ENCODE measurements at regions not wholly inside any gene's neighbourhood (a gene's known extent, or its start where the extent isn't known, plus 50 kb on each side); places are given as distances from the start of the nearest gene placed in this dataset.

- DNase-seq (ENCODE audit: low spot score) = peak; percentile 85
Observed at GRCh38 chr12:4135919-4136605, 137.5 kb upstream of the CCND2 start.

GRCh38 chr12:4134448-4135263 lies 138.9 kb upstream of the CCND2 start:
- DNase-seq (ENCODE audit: low spot score) = peak; percentile 72

DNA sequence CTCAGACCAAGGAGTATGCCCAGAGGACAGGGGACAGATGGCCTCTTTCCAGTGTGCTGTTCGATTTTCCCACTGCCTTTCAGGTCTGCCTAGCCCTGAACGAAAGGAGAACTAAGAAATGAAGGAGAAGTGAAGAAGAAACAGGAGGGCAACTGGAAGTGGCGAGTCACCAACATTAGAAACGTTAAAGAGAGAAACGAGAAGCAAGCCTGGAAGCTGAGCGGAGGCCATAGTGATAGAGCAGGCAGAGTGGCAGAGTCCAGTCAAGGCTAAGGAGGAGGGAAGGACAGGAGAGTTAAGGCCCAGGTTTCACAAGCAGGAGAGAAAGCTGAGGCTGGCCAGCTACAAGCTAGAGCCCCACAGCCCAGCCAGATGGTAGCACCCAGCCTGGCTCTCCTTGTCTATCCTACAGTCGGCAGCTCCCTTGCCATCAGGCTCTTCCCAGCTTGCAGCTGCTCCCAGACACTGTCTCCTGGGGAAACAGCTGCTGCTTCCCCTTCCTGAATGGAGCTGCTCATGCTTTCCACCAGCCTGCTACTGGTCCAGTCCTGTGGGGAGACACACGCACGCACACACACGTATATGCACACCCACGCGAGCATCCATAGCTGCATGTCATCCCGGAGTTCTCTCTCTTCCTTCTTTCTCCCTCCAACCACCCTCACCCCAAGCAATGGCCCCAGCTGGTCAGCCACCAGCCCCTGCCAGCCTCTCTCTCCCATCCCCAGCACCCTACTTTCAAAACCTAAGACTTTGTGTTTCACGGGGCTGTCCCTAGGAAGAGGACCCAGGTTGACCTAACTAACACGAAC lies 139.7 kb upstream of the CCND2 start:
- peak; percentile 58 for DNase-seq (ENCODE audit: low spot score)

GRCh38 chr12:4133029-4133428 lies 140.5 kb upstream of the CCND2 start:
- DNase-seq (ENCODE audit: low spot score) = no peak

DNA sequence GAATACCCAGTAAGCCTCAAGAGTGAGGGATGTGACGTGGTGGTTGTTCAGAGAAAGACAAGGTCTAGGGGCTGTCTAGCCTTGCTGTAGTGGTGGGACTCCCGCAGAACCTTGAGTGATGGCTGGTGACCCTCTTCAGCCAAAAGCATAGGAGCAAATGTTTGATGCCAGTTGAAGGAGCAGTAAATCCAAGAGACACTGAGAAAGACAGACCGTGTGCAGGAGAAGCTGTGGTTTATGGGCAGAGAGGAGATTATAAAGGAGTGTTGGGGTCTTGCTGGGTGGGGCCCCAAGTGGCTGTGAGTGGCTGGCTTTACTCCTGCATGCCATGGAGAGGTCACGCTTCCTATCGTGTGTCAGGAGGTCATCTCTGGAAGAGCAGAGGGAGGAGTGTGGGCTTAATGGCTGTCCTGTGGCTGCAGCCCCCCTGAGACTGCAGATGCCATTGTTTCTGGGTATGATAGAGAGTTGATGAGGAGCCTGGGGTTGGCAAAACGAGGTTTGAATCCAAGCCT lies 152.0 kb upstream of the CCND2 start:
- DNase-seq (ENCODE audit: low spot score) = no peak

DNA sequence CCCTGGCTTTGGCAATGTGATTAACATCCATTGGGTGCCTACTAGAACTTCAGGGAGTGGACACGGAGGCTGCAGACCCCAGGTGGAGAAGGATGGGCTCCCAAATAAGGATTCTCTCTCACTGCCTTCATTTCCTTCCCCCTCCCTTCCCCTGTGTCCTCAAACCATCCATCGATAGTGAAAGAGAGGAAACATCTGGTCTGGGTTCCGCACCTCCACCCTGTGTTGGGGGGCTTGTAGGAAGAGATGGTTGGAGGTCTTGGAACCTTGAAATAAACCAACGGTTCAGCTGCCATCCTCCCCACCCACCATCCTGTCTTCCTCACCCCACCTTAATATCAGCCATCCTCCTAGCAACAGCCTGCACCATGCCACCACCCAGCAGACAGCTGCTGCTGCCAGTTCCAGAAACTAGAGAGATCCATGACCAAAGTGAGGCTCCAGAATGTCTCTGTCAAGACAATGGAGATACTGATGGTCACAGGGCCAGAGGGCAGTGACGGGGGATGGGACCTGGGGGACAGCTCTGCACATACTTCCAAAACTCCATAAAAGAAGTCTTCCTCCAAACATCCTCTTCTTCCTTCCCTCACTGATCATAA lies 153.1 kb upstream of the CCND2 start:
- DNase-seq (ENCODE audit: low spot score) = no peak

GRCh38 chr12:4119157-4119761 lies 154.3 kb upstream of the CCND2 start:
- no peak for DNase-seq (ENCODE audit: low spot score)

GRCh38 chr12:4118601-4119156 lies 154.9 kb upstream of the CCND2 start:
- no peak for DNase-seq (ENCODE audit: low spot score)

DNA sequence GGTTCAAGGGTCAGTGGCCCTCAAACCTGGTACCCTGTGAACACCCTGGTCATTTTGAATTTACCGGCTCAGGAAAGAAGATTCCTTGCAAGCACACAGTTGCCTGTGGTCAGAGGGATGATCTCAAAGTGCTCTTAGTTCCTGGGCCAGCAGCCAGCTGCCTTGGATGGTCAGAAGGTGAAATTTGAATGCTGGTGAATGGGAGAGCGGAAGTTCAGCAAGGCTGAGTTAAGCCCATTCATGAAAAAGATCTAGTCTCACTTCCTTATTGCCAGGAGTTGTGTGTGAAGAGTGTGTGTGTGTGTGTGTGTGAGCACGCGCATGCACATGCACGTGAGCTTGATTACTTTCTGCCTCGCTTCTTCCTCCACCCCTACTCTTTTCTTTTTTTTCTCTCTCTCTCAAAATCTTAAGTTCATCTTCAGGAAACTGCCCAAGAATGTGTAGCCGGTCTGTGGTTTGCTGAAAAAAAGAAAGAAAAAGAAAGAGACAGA lies 155.5 kb upstream of the CCND2 start:
- DNase-seq (ENCODE audit: low spot score) = peak; percentile 91

- DNase-seq (ENCODE audit: low spot score) = no peak
Observed at GRCh38 chr12:4117386-4118016, 156.1 kb upstream of the CCND2 start.

- peak; percentile 88 for DNase-seq (ENCODE audit: low spot score)
Observed at GRCh38 chr12:4116251-4117111, 157.1 kb upstream of the CCND2 start.

DNA sequence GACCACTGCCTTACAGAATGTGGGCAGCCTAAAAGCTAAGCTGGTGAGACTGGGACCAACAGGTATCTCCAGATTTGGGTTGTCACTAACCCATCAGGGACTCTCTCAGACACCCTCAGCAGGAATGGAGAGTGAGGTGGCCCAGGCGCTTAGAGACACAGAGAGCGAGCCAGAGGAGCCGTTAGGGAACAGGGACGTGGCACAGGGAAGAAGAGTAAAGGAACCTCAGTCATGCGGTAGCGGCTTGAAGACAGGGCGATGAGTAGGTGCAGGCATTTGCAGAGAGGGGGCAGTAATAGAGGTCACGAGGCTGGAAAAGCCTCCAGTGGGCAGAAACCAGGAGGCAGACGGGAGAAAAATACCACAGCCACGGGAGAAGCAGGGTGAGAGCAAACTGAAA lies 158.0 kb upstream of the CCND2 start:
- DNase-seq (ENCODE audit: low spot score) = no peak

DNA sequence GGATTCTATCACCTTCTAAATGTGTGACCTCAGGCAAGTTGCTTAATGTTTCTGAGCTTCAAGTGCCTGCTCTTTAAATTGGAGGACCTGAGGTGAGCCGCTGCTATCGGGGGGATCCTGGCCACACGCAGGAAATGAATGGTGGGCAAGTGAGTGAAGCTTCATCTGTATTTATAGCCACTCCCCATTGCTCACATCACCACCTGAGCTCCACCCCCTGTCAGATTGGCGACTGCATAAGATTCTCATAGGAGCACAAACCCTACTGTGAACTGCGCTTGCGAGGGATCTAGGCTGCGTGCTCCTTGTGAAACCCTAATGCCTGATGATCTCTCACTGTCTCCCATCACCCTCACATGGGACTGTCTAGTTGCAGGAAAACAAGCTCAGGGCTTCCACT lies 158.6 kb upstream of the CCND2 start:
- no peak for DNase-seq (ENCODE audit: low spot score)

GRCh38 chr12:4112734-4113325 lies 160.7 kb upstream of the CCND2 start:
- no peak for DNase-seq (ENCODE audit: low spot score)

DNA sequence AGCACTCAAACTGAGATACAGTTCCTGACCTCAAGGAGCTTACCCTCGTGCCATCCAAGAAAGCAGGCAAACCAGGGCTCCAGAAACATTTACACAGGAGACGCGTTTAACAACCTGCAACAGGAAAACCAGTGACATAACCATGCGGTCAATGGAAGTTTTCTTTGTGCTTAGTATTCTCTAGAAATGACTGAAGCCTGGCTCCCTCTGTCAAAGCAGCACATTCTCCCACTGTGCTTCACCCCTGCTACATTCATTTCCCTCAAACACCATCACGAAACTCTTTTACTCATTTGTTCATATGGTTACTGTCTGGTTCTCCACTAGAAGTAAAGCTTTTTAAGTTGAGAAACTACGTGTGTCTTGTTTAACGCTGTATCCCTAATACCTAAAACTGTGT lies 161.3 kb upstream of the CCND2 start:
- no peak for DNase-seq (ENCODE audit: low spot score)

DNA sequence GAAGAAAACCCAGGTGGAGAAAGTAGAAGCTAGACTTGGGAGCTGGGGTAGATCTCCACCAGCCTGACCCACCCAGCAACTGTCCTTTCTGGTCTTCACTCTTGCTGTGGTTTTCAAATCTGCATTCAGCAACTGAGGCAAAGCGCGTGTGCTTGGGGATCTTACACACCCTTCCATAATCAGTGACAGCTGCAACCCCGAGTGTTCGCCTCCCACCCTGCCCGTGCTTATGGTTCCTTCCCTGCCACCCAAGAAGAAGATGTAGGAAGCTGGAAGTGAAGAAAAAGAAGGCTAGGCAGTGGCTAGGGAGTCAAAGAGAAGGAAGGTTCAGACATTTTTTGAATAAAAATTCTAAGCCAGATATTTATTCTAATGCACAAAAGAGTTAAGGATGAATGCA lies 162.6 kb upstream of the CCND2 start:
- no peak for DNase-seq (ENCODE audit: low spot score)

GRCh38 chr12:4109826-4110225 lies 163.7 kb upstream of the CCND2 start:
- DNase-seq (ENCODE audit: low spot score) = no peak

GRCh38 chr12:4108803-4109345 lies 164.7 kb upstream of the CCND2 start:
- DNase-seq (ENCODE audit: low spot score) = no peak

Data from umbilical cord (tissue), 1 donor.